ENCODE measurements at regions not wholly inside any gene's neighbourhood (a gene's known extent, or its start where the extent isn't known, plus 50 kb on each side); places are given as distances from the start of the nearest gene placed in this dataset.

- no peak overlapping the region for H3K18ac ChIP-seq (ENCODE audit: extremely low read depth, low read length)
- H2BK15ac ChIP-seq (ENCODE audit: low read length) = no peak overlapping the region
- no peaks in the 10 kb centered on the region for H3K27me3 ChIP-seq (replicated peaks in 1 of 4; ENCODE audit: control insufficient read depth in 3 of 4, extremely low read depth in 1 of 4, insufficient read depth in 3 of 4, low read length in 3 of 4)
- FAIRE-seq (no peak), DNase-seq (ENCODE audit: low read depth in 1 of 2, low spot score in 2 of 2) (no peak)
- no peak overlapping the region for H3K56ac ChIP-seq (replicated peaks; ENCODE audit: insufficient read length, low read depth, low read length)
- H3K23me2 ChIP-seq (ENCODE audit: low read depth, low read length) = no peaks in the 10 kb centered on the region
- no peak overlapping the region for H2BK5ac ChIP-seq (ENCODE audit: low read depth, low read length)
- H2BK20ac ChIP-seq (ENCODE audit: low read length) = no peak overlapping the region
- TF ChIP-seq BRCA1 (IDR thresholded peaks at IDR 0.05; ENCODE audit: low read depth, low read length) = no peak
- TF ChIP-seq RFX5 (IDR thresholded peaks at IDR 0.05; ENCODE audit: borderline replicate concordance, low read depth, low read length) = no peak
- no peak for TF ChIP-seq HDAC2 (IDR thresholded peaks at IDR 0.05; ENCODE audit: borderline replicate concordance in 1 of 2, low read depth in 2 of 2, low read length in 2 of 2)
- TF ChIP-seq TEAD4 (IDR thresholded peaks at IDR 0.05; ENCODE audit: low read depth, low read length) = no peak
- TF ChIP-seq ZNF274 (IDR thresholded peaks at IDR 0.05; ENCODE audit: borderline replicate concordance, extremely low read depth, low read length) = no peak
- TF ChIP-seq CTBP2 (IDR thresholded peaks at IDR 0.05; ENCODE audit: borderline replicate concordance, insufficient read depth, insufficient read length, low read length) = no peak
- TF ChIP-seq, protein P1, sequence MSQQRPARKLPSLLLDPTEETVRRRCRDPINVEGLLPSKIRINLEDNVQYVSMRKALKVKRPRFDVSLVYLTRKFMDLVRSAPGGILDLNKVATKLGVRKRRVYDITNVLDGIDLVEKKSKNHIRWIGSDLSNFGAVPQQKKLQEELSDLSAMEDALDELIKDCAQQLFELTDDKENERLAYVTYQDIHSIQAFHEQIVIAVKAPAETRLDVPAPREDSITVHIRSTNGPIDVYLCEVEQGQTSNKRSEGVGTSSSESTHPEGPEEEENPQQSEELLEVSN (IDR thresholded peaks at IDR 0.05) = no peak
- no peak for TF ChIP-seq EP300 (IDR thresholded peaks at IDR 0.05; ENCODE audit: borderline replicate concordance in 1 of 2, low read depth in 2 of 2, low read length in 2 of 2)
- TF ChIP-seq RBBP5 (IDR thresholded peaks at IDR 0.05; ENCODE audit: borderline replicate concordance, low read depth, low read length) = no peak
- H3K79me2 ChIP-seq (ENCODE audit: control insufficient read depth in 1 of 2, insufficient read depth in 2 of 2, low read length in 2 of 2) = no peaks in the 10 kb centered on the region
- H3K4me3 ChIP-seq (ENCODE audit: extremely low read depth in 1 of 4, insufficient read depth in 2 of 4, low read depth in 3 of 4, low read length in 4 of 4) = no peak overlapping the region
- H3K4me1 ChIP-seq (replicated peaks in 1 of 4; ENCODE audit: control insufficient read depth in 3 of 4, insufficient read depth in 4 of 4, low read length in 3 of 4) = peaks cover 0 to 9% (median 4%) of the 10 kb centered on the region in 4 experiments; a peak in 5 of 7 replicates
- no peak overlapping the region for H3K14ac ChIP-seq (ENCODE audit: insufficient read length)
- no peak overlapping the region for H2AFZ ChIP-seq (ENCODE audit: low read length)
- H2BK12ac ChIP-seq (ENCODE audit: low read depth, low read length) = no peak overlapping the region
- H3K4me2 ChIP-seq (ENCODE audit: insufficient read depth in 1 of 2, low read depth in 2 of 2, low read length in 2 of 2) = no peak overlapping the region
- no peak overlapping the region for H3K23ac ChIP-seq (ENCODE audit: insufficient read length)
- no peaks in the 10 kb centered on the region for H4K20me1 ChIP-seq (replicated peaks in 1 of 2; ENCODE audit: control insufficient read depth in 1 of 2, insufficient read depth in 2 of 2, low read length in 2 of 2)
- H4K91ac ChIP-seq (replicated peaks; ENCODE audit: insufficient read length, low read length) = no peak overlapping the region
- no peak overlapping the region for H3K27ac ChIP-seq (ENCODE audit: low read depth, low read length)
- WGBS, 2 experiments (ENCODE audit: extremely low coverage in 1 of 2, insufficient coverage in 1 of 2, insufficient read length in 1 of 2, insufficient replicate concordance in 2 of 2, low coverage in 1 of 2, low lambda C conversion rate in 2 of 2, missing lambda C conversion rate in 1 of 2) = 88% methylated on average over 3 of the region's 4 CpGs; no CpG with 5 or more reads in 1 of the 2 experiments
- no peak overlapping the region for H2AK5ac ChIP-seq (ENCODE audit: low read depth, low read length)
- H3K79me1 ChIP-seq (ENCODE audit: low read depth, low read length) = no peaks in the 10 kb centered on the region
- no peaks in the 10 kb centered on the region for H3K9me3 ChIP-seq (ENCODE audit: insufficient read depth in 2 of 2, low read depth in 1 of 2, low read length in 1 of 2)
- ChIA-PET POLR2A (ENCODE audit: partially characterized antibody) (interaction anchor here (2.0 kb wide), 1 partner anchor 10 kb away, joined by 7 read pairs; no protein-coding TSS in a partner anchor), CTCF (ENCODE audit: partially characterized antibody) (interaction anchor here (0.6 to 1.2 kb wide), 3 partner anchors 53 to 147 kb away, joined by 3 read pairs; no protein-coding TSS in a partner anchor)
- no peak overlapping the region for H3K4ac ChIP-seq (replicated peaks; ENCODE audit: insufficient read length, low read depth, low read length)
- no peak overlapping the region for H3K9ac ChIP-seq (replicated peaks in 1 of 4; ENCODE audit: extremely low read depth in 1 of 4, low read depth in 3 of 4, low read length in 3 of 4)
- H3K36me3 ChIP-seq (ENCODE audit: control insufficient read depth in 2 of 4, insufficient read depth in 4 of 4, low read length in 3 of 4) = no peaks in the 10 kb centered on the region
- H4K5ac ChIP-seq (ENCODE audit: insufficient read length, low read depth, low read length) = no peak overlapping the region
- H4K8ac ChIP-seq (ENCODE audit: extremely low read depth, insufficient read depth, low read length) = no peak overlapping the region
- no peak overlapping the region for H2BK120ac ChIP-seq (replicated peaks; ENCODE audit: low read depth, low read length)
These were observed 65.5 kb upstream of the HK2 start for GRCh38 chr2:74768401-74768914.

All from H1 (cell line).